ENCODE measurements at regions not wholly inside any gene's neighbourhood (a gene's known extent, or its start where the extent isn't known, plus 50 kb on each side); places are given as distances from the start of the nearest gene placed in this dataset.
A peak's percentile ranks its signal among the peaks of the same experiment; 100 is the strongest.

DNA sequence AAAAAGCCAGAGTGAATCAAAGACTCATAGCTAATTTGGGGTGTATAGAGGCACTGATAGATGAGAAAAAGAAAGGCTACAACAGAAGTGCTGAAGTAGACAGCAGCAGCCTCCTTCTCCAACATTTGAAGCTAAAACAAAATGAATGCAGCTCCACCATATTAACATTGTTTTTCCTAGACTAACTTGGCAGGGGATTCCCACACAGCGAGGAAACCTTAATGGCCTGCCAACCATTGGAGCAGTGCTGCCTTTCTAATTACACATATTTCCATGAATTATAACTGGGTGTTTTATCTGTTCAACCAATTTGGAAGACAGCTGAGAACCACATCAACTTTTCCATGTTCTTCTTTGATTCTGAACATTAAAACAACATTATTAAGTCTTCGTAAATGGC lies 478.6 kb downstream of the LIG4 start:
- Histone ChIP-seq H3K27ac (ENCODE audit: low read length) (no peak overlapping the region), H3K79me2 (replicated peaks; ENCODE audit: insufficient read depth, low read length) (no peaks in the 10 kb centered on the region)
- TF ChIP-seq MXI1 (conservative IDR thresholded peaks at IDR 0.05; ENCODE audit: poor library complexity, severe bottlenecking) = no peak

DNA sequence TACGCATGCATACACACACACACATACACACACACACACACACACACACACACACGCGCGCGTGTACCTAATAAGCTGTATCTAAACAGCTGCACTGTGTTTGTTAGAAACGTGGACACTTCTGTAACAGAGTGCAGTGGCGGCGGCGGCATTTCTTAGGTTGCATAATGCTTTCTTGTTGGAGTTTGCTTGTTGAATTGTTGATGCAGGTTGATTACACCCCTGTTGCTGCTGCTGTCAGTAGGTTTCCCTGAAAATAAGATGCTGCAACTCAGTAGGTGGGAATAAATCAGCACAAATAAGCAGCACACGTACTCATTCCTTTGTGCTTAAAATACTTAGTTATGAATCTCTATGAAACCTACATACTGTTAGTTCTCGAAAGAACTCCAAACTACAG lies 479.2 kb downstream of the LIG4 start:
- no peak overlapping the region for H3K9ac ChIP-seq (ENCODE audit: low read length)
- no peaks in the 10 kb centered on the region for H3F3A ChIP-seq (ENCODE audit: insufficient read depth, low read length, poor library complexity, severe bottlenecking)
- no peak overlapping the region for H3K4me3 ChIP-seq (ENCODE audit: low read length)
- no peaks in the 10 kb centered on the region for H3K9me3 ChIP-seq (ENCODE audit: low read length)
- no peak overlapping the region for H3K4me2 ChIP-seq (ENCODE audit: low read length)
- no peaks in the 10 kb centered on the region for H3K27me3 ChIP-seq (ENCODE audit: insufficient read depth, low read depth, low read length)
- H3K36me3 ChIP-seq (ENCODE audit: insufficient read depth, low read length) = no peaks in the 10 kb centered on the region
- no peak overlapping the region for H2AFZ ChIP-seq (ENCODE audit: low read depth, low read length)
- no peak for TF ChIP-seq RAD21 (conservative IDR thresholded peaks at IDR 0.05)
- TF ChIP-seq, protein P1, sequence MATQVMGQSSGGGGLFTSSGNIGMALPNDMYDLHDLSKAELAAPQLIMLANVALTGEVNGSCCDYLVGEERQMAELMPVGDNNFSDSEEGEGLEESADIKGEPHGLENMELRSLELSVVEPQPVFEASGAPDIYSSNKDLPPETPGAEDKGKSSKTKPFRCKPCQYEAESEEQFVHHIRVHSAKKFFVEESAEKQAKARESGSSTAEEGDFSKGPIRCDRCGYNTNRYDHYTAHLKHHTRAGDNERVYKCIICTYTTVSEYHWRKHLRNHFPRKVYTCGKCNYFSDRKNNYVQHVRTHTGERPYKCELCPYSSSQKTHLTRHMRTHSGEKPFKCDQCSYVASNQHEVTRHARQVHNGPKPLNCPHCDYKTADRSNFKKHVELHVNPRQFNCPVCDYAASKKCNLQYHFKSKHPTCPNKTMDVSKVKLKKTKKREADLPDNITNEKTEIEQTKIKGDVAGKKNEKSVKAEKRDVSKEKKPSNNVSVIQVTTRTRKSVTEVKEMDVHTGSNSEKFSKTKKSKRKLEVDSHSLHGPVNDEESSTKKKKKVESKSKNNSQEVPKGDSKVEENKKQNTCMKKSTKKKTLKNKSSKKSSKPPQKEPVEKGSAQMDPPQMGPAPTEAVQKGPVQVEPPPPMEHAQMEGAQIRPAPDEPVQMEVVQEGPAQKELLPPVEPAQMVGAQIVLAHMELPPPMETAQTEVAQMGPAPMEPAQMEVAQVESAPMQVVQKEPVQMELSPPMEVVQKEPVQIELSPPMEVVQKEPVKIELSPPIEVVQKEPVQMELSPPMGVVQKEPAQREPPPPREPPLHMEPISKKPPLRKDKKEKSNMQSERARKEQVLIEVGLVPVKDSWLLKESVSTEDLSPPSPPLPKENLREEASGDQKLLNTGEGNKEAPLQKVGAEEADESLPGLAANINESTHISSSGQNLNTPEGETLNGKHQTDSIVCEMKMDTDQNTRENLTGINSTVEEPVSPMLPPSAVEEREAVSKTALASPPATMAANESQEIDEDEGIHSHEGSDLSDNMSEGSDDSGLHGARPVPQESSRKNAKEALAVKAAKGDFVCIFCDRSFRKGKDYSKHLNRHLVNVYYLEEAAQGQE (IDR thresholded peaks at IDR 0.05; ENCODE audit: borderline replicate concordance) = no peak
- no peak for TF ChIP-seq EZH2 (IDR thresholded peaks at IDR 0.05; ENCODE audit: borderline replicate concordance, insufficient read depth, low read length, poor library complexity, severe bottlenecking)
- no peak for TF ChIP-seq EP300 (conservative IDR thresholded peaks at IDR 0.05; ENCODE audit: poor library complexity, severe bottlenecking)
- peak; percentile 66 for TF ChIP-seq POLR2AphosphoS5 (IDR thresholded peaks at IDR 0.05)
- TF ChIP-seq TAF1 (IDR thresholded peaks at IDR 0.05; ENCODE audit: low read depth) = no peak
- TF ChIP-seq SMC3 (conservative IDR thresholded peaks at IDR 0.05; ENCODE audit: poor library complexity) = no peak
- TF ChIP-seq, protein P2, sequence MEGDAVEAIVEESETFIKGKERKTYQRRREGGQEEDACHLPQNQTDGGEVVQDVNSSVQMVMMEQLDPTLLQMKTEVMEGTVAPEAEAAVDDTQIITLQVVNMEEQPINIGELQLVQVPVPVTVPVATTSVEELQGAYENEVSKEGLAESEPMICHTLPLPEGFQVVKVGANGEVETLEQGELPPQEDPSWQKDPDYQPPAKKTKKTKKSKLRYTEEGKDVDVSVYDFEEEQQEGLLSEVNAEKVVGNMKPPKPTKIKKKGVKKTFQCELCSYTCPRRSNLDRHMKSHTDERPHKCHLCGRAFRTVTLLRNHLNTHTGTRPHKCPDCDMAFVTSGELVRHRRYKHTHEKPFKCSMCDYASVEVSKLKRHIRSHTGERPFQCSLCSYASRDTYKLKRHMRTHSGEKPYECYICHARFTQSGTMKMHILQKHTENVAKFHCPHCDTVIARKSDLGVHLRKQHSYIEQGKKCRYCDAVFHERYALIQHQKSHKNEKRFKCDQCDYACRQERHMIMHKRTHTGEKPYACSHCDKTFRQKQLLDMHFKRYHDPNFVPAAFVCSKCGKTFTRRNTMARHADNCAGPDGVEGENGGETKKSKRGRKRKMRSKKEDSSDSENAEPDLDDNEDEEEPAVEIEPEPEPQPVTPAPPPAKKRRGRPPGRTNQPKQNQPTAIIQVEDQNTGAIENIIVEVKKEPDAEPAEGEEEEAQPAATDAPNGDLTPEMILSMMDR (IDR thresholded peaks at IDR 0.05; ENCODE audit: poor library complexity, severe bottlenecking) = no peak
- no peaks in the 10 kb centered on the region for H3K9me2 ChIP-seq (ENCODE audit: insufficient read depth, low read length)
- H3K79me2 ChIP-seq (replicated peaks; ENCODE audit: insufficient read depth, low read length) = no peaks in the 10 kb centered on the region
- no peak overlapping the region for H3K27ac ChIP-seq (ENCODE audit: low read length)
- no peaks in the 10 kb centered on the region for H4K20me1 ChIP-seq (ENCODE audit: insufficient read depth)

More for the DNA sequence above, 478.6 kb downstream of the LIG4 start:
- Histone ChIP-seq H3K27me3 (ENCODE audit: insufficient read depth, low read depth, low read length) (no peaks in the 10 kb centered on the region), H3K4me2 (ENCODE audit: low read length) (no peak overlapping the region), H4K20me1 (ENCODE audit: insufficient read depth) (no peaks in the 10 kb centered on the region), H3F3A (ENCODE audit: insufficient read depth, low read length, poor library complexity, severe bottlenecking) (no peaks in the 10 kb centered on the region), H2AFZ (ENCODE audit: low read depth, low read length) (no peak overlapping the region), H3K9ac (ENCODE audit: low read length) (no peak overlapping the region), H3K9me3 (ENCODE audit: low read length) (no peaks in the 10 kb centered on the region), H3K9me2 (ENCODE audit: insufficient read depth, low read length) (no peaks in the 10 kb centered on the region), H3K4me3 (ENCODE audit: low read length) (no peak overlapping the region), H3K36me3 (ENCODE audit: insufficient read depth, low read length) (no peaks in the 10 kb centered on the region)

Data from neural cell (in vitro differentiated cells).